Osteocyte (in vitro differentiated cells): ENCODE measurements at regions not wholly inside any gene's neighbourhood (a gene's known extent, or its start where the extent isn't known, plus 50 kb on each side); places are given as distances from the start of the nearest gene placed in this dataset.

Experiments used
- DNase-seq: peaks from one replicate; pipeline ENCODE4 v3.0.0; 2021; ENCODE audit warnings: mixed read lengths; ENCODE audit not compliant: unreplicated experiment; ENCODE audit errors: extremely low spot score
- H3K27ac Mint-ChIP-seq: one replicate; pipeline ENCODE4 v1.8.0; 2021; ENCODE audit warnings: mild to moderate bottlenecking, mixed read lengths; ENCODE audit not compliant: unreplicated experiment
- H3K27me3 Mint-ChIP-seq: one replicate; pipeline ENCODE4 v1.8.0; 2021; ENCODE audit warnings: mixed read lengths; ENCODE audit not compliant: unreplicated experiment
- H3K36me3 Mint-ChIP-seq: one replicate; pipeline ENCODE4 v1.8.0; 2021; ENCODE audit warnings: mixed read lengths; ENCODE audit not compliant: unreplicated experiment
- H3K4me1 Mint-ChIP-seq: one replicate; pipeline ENCODE4 v1.8.0; 2021; ENCODE audit warnings: mixed read lengths; ENCODE audit not compliant: unreplicated experiment
- H3K4me3 Mint-ChIP-seq: one replicate; pipeline ENCODE4 v1.8.0; 2021; ENCODE audit warnings: mild to moderate bottlenecking, moderate library complexity, mixed read lengths; ENCODE audit not compliant: unreplicated experiment
- H3K9me3 Mint-ChIP-seq: one replicate; pipeline ENCODE4 v1.8.0; 2021; ENCODE audit warnings: mixed read lengths; ENCODE audit not compliant: unreplicated experiment
- CTCF ChIP-seq: fragments of 200-600 bp; sonication (generic); IDR thresholded peaks from 2 replicates; pipeline ENCODE4 v1.5.0; 2021; ENCODE audit warnings: antibody characterized with exemption, mild to moderate bottlenecking, moderate library complexity

- H3K4me3 Mint-ChIP-seq, result no peak overlapping the region
- peaks cover 10% of the 10 kb centered on the region for H3K9me3 Mint-ChIP-seq
- no peak overlapping the region for H3K27ac Mint-ChIP-seq
- no peak for TF ChIP-seq CTCF
- peak; percentile 27 for DNase-seq
- no peaks in the 10 kb centered on the region for H3K4me1 Mint-ChIP-seq
- peaks cover 8% of the 10 kb centered on the region for H3K27me3 Mint-ChIP-seq
- no peaks in the 10 kb centered on the region for H3K36me3 Mint-ChIP-seq
Observed at GRCh38 chr16:73459586-73459985, 411.7 kb upstream of the ZFHX3 start.

GRCh38 chr16:73457851-73458250 is 409.9 kb upstream of the ZFHX3 start:
- TF ChIP-seq CTCF, result no peak
- Mint-ChIP-seq H3K4me3 (no peak overlapping the region), H3K27ac (no peak overlapping the region), H3K36me3 (no peaks in the 10 kb centered on the region), H3K4me1 (no peaks in the 10 kb centered on the region), H3K27me3 (peaks cover 2% of the 10 kb centered on the region), H3K9me3 (peaks cover 10% of the 10 kb centered on the region)
- DNase-seq, result no peak

- DNase-seq, result no peak
- Mint-ChIP-seq H3K9me3 (peaks cover 40% of the 10 kb centered on the region), H3K4me3 (no peak overlapping the region), H3K27ac (no peak overlapping the region), H3K27me3 (peaks cover 2% of the 10 kb centered on the region), H3K4me1 (no peaks in the 10 kb centered on the region), H3K36me3 (no peaks in the 10 kb centered on the region)
- no peak for TF ChIP-seq CTCF
Observed at GRCh38 chr16:73448970-73449369, 401.0 kb upstream of the ZFHX3 start.

GRCh38 chr16:73447846-73448245 is 399.9 kb upstream of the ZFHX3 start:
- Mint-ChIP-seq H3K27me3 (peaks cover 2% of the 10 kb centered on the region), H3K4me1 (no peaks in the 10 kb centered on the region), H3K9me3 (peaks cover 40% of the 10 kb centered on the region), H3K36me3 (no peaks in the 10 kb centered on the region), H3K27ac (no peak overlapping the region), H3K4me3 (no peak overlapping the region)
- no peak for TF ChIP-seq CTCF
- no peak for DNase-seq

GRCh38 chr16:73434621-73435020 is 386.7 kb upstream of the ZFHX3 start:
- Mint-ChIP-seq H3K36me3 (no peaks in the 10 kb centered on the region), H3K27ac (no peak overlapping the region), H3K4me3 (no peak overlapping the region), H3K4me1 (no peaks in the 10 kb centered on the region), H3K27me3 (peaks cover 18% of the 10 kb centered on the region), H3K9me3 (no peaks in the 10 kb centered on the region)
- no peak for TF ChIP-seq CTCF
- DNase-seq, result no peak
